IMR-90 (cell line): ENCODE measurements at regions not wholly inside any gene's neighbourhood (a gene's known extent, or its start where the extent isn't known, plus 50 kb on each side); places are given as distances from the start of the nearest gene placed in this dataset.

Source experiments
- ATAC-seq: fragments of 200-7000 bp; cut with Tn5 transposase; 2 replicates; pipeline ENCODE4 v1.9.1; 2020; ENCODE audit warnings: low read depth, mild to moderate bottlenecking, moderate library complexity
- BruUV-seq: library from RNA; stranded (reverse); fragments of 400-500 nt; replicated peaks from 2 replicates; lab custom pipeline; 2021; lab: Mats Ljungman, UMichigan
- CTCF ChIA-PET: fragments of 300-600 bp; formaldehyde crosslinking; extraction: SDS; loops from one replicate; lab custom pipeline; 2021; ENCODE audit warnings: antibody characterized with exemption; lab: Yijun Ruan, JAX
- POLR2A ChIA-PET: fragments of 300-600 bp; sonication (Branson Sonifier 250); formaldehyde crosslinking; loops from one replicate; lab custom pipeline; 2022; ENCODE audit warnings: antibody characterized with exemption; ENCODE audit not compliant: unreplicated experiment; lab: Charles Lee
- DNase-seq: peaks from one replicate; pipeline ENCODE4 v3.0.0; 2013
- H2AFZ ChIP-seq: replicated peaks from 2 replicates; pipeline ENCODE3; 2013; ENCODE audit warnings: low read length, mild to moderate bottlenecking; ENCODE audit not compliant: poor library complexity
- H2AK5ac ChIP-seq: 2 replicates; pipeline ENCODE4 v1.6.1; 2013; ENCODE audit warnings: low read depth, low read length, inconsistent platforms
- H2AK9ac ChIP-seq: replicated peaks from 2 replicates; pipeline ENCODE3; 2013; ENCODE audit warnings: mild to moderate bottlenecking, low read depth, low read length, moderate library complexity; ENCODE audit not compliant: poor library complexity
- H2BK120ac ChIP-seq: 2 replicates; pipeline ENCODE4 v1.6.1; 2013; ENCODE audit warnings: low read depth, low read length, inconsistent platforms
- H2BK15ac ChIP-seq: 3 replicates; pipeline ENCODE4 v1.6.1; 2013; ENCODE audit warnings: low read depth, low read length, inconsistent platforms
- H2BK20ac ChIP-seq: 2 replicates; pipeline ENCODE4 v1.6.1; 2013; ENCODE audit warnings: low read depth, mild to moderate bottlenecking, inconsistent platforms, low read length, moderate library complexity
- H2BK5ac ChIP-seq: 2 replicates; pipeline ENCODE4 v1.6.1; 2013; ENCODE audit warnings: mild to moderate bottlenecking, low read depth, low read length, inconsistent platforms; ENCODE audit not compliant: poor library complexity, severe bottlenecking
- H3K14ac ChIP-seq: replicated peaks from 2 replicates; pipeline ENCODE4 v1.6.1; 2013; ENCODE audit warnings: low read depth, low read length, inconsistent platforms
- H3K18ac ChIP-seq: 2 replicates; pipeline ENCODE4 v1.6.1; 2013; ENCODE audit warnings: low read depth, low read length, control low read depth
- H3K23ac ChIP-seq: 2 replicates; pipeline ENCODE4 v1.6.1; 2013; ENCODE audit warnings: low read depth, low read length, inconsistent platforms
- H3K27ac ChIP-seq: 2 replicates; pipeline ENCODE4 v1.5.1; 2013; ENCODE audit warnings: mild to moderate bottlenecking, control low read depth, low read length; ENCODE audit not compliant: insufficient read depth
- H3K27me3 ChIP-seq: 2 replicates; pipeline ENCODE4 v1.6.1; 2013; ENCODE audit warnings: low read length; ENCODE audit not compliant: control insufficient read depth, insufficient read depth
- H3K36me3 ChIP-seq: 2 replicates; pipeline ENCODE4 v1.6.1; 2013; ENCODE audit warnings: low read length, mixed read lengths; ENCODE audit not compliant: control insufficient read depth, insufficient read depth
- H3K4ac ChIP-seq: 2 replicates; pipeline ENCODE4 v1.6.1; 2013; ENCODE audit warnings: low read depth, low read length, inconsistent platforms
- H3K4me1 ChIP-seq: 2 replicates; pipeline ENCODE4 v1.6.1; 2013; ENCODE audit warnings: low read length, mixed read lengths; ENCODE audit not compliant: control insufficient read depth, insufficient read depth
- H3K4me2 ChIP-seq: 2 replicates; pipeline ENCODE4 v1.6.1; 2013; ENCODE audit warnings: low read depth, mild to moderate bottlenecking, control low read depth, low read length, moderate library complexity
- H3K4me3 ChIP-seq: 2 replicates; pipeline ENCODE4 v1.5.1; 2013; ENCODE audit warnings: low read depth, mild to moderate bottlenecking, control low read depth, low read length, moderate library complexity; ENCODE audit not compliant: insufficient read depth
- H3K56ac ChIP-seq: 2 replicates; pipeline ENCODE4 v1.6.1; 2013; ENCODE audit warnings: low read length, inconsistent platforms; ENCODE audit not compliant: insufficient read depth; ENCODE audit errors: extremely low read depth
- H3K79me1 ChIP-seq, 2 experiments: 2 replicates each; pipeline ENCODE4 v1.6.1; 2013; ENCODE audit warnings: low read length in 2 of 2, inconsistent platforms in 1 of 2, low read depth in 1 of 2
- H3K9ac ChIP-seq: 2 replicates; pipeline ENCODE4 v1.6.1; 2013; ENCODE audit warnings: low read depth, low read length, control low read depth
- H3K9me1 ChIP-seq: 2 replicates; pipeline ENCODE4 v1.6.1; 2013; ENCODE audit warnings: low read length, inconsistent platforms; ENCODE audit not compliant: insufficient read depth
- H3K9me3 ChIP-seq: 2 replicates; pipeline ENCODE4 v1.6.1; 2013; ENCODE audit warnings: low read length; ENCODE audit not compliant: control insufficient read depth, insufficient read depth
- H4K20me1 ChIP-seq: 2 replicates; pipeline ENCODE4 v1.6.1; 2013; ENCODE audit warnings: low read length, inconsistent platforms; ENCODE audit not compliant: insufficient read depth
- H4K5ac ChIP-seq: 2 replicates; pipeline ENCODE4 v1.6.1; 2013; ENCODE audit warnings: mild to moderate bottlenecking, low read depth, low read length, control low read depth
- H4K8ac ChIP-seq, 2 experiments: 2 replicates each; pipeline ENCODE4 v1.6.1; 2013; ENCODE audit warnings: low read depth in 2 of 2, low read length in 2 of 2, control low read depth in 1 of 2, inconsistent platforms in 1 of 2
- H4K91ac ChIP-seq: 2 replicates; pipeline ENCODE4 v1.6.1; 2013; ENCODE audit warnings: low read depth, low read length, inconsistent platforms; ENCODE audit not compliant: insufficient read depth
- BHLHE40 ChIP-seq: fragments of 150-350 bp; IDR thresholded peaks from 2 replicates; pipeline ENCODE4 v1.6.1; 2016; ENCODE audit warnings: mild to moderate bottlenecking, low read depth, low read length
- CEBPB ChIP-seq: IDR thresholded peaks from 2 replicates; pipeline ENCODE4 v1.6.1; 2012; ENCODE audit warnings: low read depth, low read length, improper control_type of control experiment
- CHD1 ChIP-seq: IDR thresholded peaks from 2 replicates; pipeline ENCODE4 v1.6.1; 2012; ENCODE audit warnings: low read depth, low read length, improper control_type of control experiment
- CTCF ChIP-seq: conservative IDR thresholded peaks from 2 replicates; pipeline ENCODE4 v1.5.1; 2012; ENCODE audit warnings: mild to moderate bottlenecking, low read depth, low read length, improper control_type of control experiment
- ELK1 ChIP-seq: fragments of 150-350 bp; IDR thresholded peaks from 2 replicates; pipeline ENCODE4 v1.6.1; 2016; ENCODE audit warnings: low read depth, mild to moderate bottlenecking, low read length, moderate library complexity, borderline replicate concordance
- FOS ChIP-seq: fragments of 150-350 bp; IDR thresholded peaks from 2 replicates; pipeline ENCODE4 v1.6.1; 2016; ENCODE audit warnings: low read depth, low read length
- MAFK ChIP-seq: IDR thresholded peaks from 2 replicates; pipeline ENCODE4 v1.6.1; 2012; ENCODE audit warnings: low read depth, low read length, improper control_type of control experiment
- MAZ ChIP-seq: IDR thresholded peaks from 2 replicates; pipeline ENCODE4 v1.6.1; 2012; ENCODE audit warnings: low read depth, mild to moderate bottlenecking, low read length, improper control_type of control experiment, moderate library complexity, borderline replicate concordance
- MXI1 ChIP-seq: IDR thresholded peaks from 2 replicates; pipeline ENCODE4 v1.6.1; 2012; ENCODE audit warnings: low read depth, mild to moderate bottlenecking, low read length, moderate library complexity, borderline replicate concordance
- NFE2L2 ChIP-seq: fragments of 150-350 bp; IDR thresholded peaks from 2 replicates; pipeline ENCODE4 v1.6.1; 2016; ENCODE audit warnings: low read depth, mild to moderate bottlenecking, low read length
- POLR2A ChIP-seq: IDR thresholded peaks from 2 replicates; pipeline ENCODE4 v1.6.1; 2012; ENCODE audit warnings: mild to moderate bottlenecking, low read depth, low read length
- RAD21 ChIP-seq: IDR thresholded peaks from 2 replicates; pipeline ENCODE4 v1.6.1; 2012; ENCODE audit warnings: low read length, improper control_type of control experiment
- RCOR1 ChIP-seq: IDR thresholded peaks from 2 replicates; pipeline ENCODE4 v1.6.1; 2012; ENCODE audit warnings: mild to moderate bottlenecking, low read length, improper control_type of control experiment; ENCODE audit not compliant: insufficient replicate concordance
- RFX5 ChIP-seq: IDR thresholded peaks from 2 replicates; pipeline ENCODE4 v1.8.0; 2012; ENCODE audit warnings: low read depth, mild to moderate bottlenecking, low read length, moderate library complexity
- SMC3 ChIP-seq: fragments of 150-350 bp; IDR thresholded peaks from 2 replicates; pipeline ENCODE4 v1.6.1; 2016; ENCODE audit warnings: low read depth, mild to moderate bottlenecking, antibody characterized with exemption, low read length, moderate library complexity
- USF2 ChIP-seq: fragments of 150-350 bp; IDR thresholded peaks from 2 replicates; pipeline ENCODE4 v1.6.1; 2017; ENCODE audit warnings: mild to moderate bottlenecking, antibody characterized with exemption, low read length, low read depth
- WGBS, 2 experiments: methylation state at CpG; one replicate each; pipeline versions ENCODE4 v1.1.5 to v1.1.7; 2013; ENCODE audit warnings: missing lambda C conversion rate in 2 of 2; ENCODE audit not compliant: insufficient read length in 1 of 2; ENCODE audit errors: extremely low coverage in 2 of 2; 5-methylcytosine and 5-hydroxymethylcytosine counted together
- dilution Hi-C: fragments of 300-500 bp; cut with HindIII; formaldehyde crosslinking; loops from one replicate; pipeline ENCODE4 v1.14.3; 2018; ENCODE audit warnings: low sequenced_read_pairs; ENCODE audit not compliant: unreplicated experiment
- in situ Hi-C: fragments of 300-500 bp; cut with MboI; formaldehyde crosslinking; loops from 3 replicates; pipeline ENCODE4 v1.14.3; 2019; ENCODE audit warnings: low sequenced_read_pairs, inconsistent platforms, mixed read lengths
- intact Hi-C: fragments of 100-400 bp; cut with micrococcal nuclease; formaldehyde crosslinking; loops from 2 replicates; pipeline ENCODE4 v1.10.0; 2022

DNA sequence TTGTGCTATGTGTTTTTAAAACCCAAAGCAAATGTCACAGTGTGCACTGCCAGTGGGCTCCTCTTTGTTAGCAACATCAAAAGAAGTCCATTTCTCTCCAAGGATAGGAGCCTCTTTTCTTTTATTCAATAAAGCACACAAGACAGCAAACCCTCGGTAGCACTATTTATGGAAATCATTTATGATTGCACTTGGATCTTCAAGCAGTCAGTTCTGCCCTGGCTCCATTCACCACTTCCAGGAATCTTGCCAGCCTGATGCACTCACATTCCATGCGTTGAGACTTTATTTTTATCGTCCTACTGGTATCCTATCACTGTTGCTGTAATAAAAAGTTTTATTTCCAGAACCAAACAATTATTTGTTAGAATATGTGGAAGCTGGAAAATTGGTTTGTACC is 412.1 kb downstream of the TBL1XR1 start:
- CTCF ChIA-PET = no interaction called here
- H3K4me3 ChIP-seq = no peak overlapping the region
- no peak overlapping the region for H3K18ac ChIP-seq
- WGBS, 2 experiments = 0% methylated on average over 1 of the region's 3 CpGs; no CpG with 5 or more reads in 1 of the 2 experiments
- no peak overlapping the region for H2AK9ac ChIP-seq
- H3K4me2 ChIP-seq = no peak overlapping the region
- H3K9me1 ChIP-seq = no peaks in the 10 kb centered on the region
- H3K36me3 ChIP-seq = no peaks in the 10 kb centered on the region
- ATAC-seq (no peak; the same call in 1 of the 2 replicates), DNase-seq (no peak)
- no peak overlapping the region for H4K5ac ChIP-seq
- H4K91ac ChIP-seq = no peak overlapping the region
- BruUV-seq = no TSS peak
- H2AFZ ChIP-seq = no peak overlapping the region
- no peaks in the 10 kb centered on the region for H3K9me3 ChIP-seq
- H3K79me1 ChIP-seq = no peaks in the 10 kb centered on the region
- H2BK20ac ChIP-seq = no peak overlapping the region
- H4K8ac ChIP-seq = no peak overlapping the region
- no peak overlapping the region for H3K23ac ChIP-seq
- no peak overlapping the region for H2BK5ac ChIP-seq
- no peaks in the 10 kb centered on the region for H3K27me3 ChIP-seq
- no peaks in the 10 kb centered on the region for H3K4me1 ChIP-seq
- in situ Hi-C loops (no loop called here), dilution Hi-C loops (no loop called here), intact Hi-C loops (no loop called here)
- TF ChIP-seq BHLHE40 (no peak), RCOR1 (no peak), CEBPB (no peak), ELK1 (no peak), MXI1 (no peak), POLR2A (no peak), CHD1 (no peak), RAD21 (no peak), CTCF (no peak), MAFK (no peak), NFE2L2 (no peak), USF2 (no peak), MAZ (no peak), FOS (no peak), RFX5 (no peak), SMC3 (no peak)
- H2BK15ac ChIP-seq = no peak overlapping the region
- no peak overlapping the region for H3K4ac ChIP-seq
- H3K9ac ChIP-seq = no peak overlapping the region
- no peak overlapping the region for H2AK5ac ChIP-seq
- no peak overlapping the region for H2BK120ac ChIP-seq
- H3K14ac ChIP-seq = no peak overlapping the region
- H3K27ac ChIP-seq = no peak overlapping the region
- H3K56ac ChIP-seq = no peak overlapping the region
- no peaks in the 10 kb centered on the region for H4K20me1 ChIP-seq
- POLR2A ChIA-PET = no interaction called here
